HCT116 (cell line): ENCODE measurements at regions not wholly inside any gene's neighbourhood (a gene's known extent, or its start where the extent isn't known, plus 50 kb on each side); places are given as distances from the start of the nearest gene placed in this dataset.

Experiments used
- ATAC-seq: fragments of 200-7000 bp; cut with Tn5 transposase; 2 replicates; pipeline ENCODE4 v1.9.1; 2020; ENCODE audit warnings: mild to moderate bottlenecking, moderate library complexity
- BruUV-seq: library from RNA; stranded (reverse); fragments of 400-500 nt; replicated peaks from 2 replicates; lab custom pipeline; 2021; lab: Mats Ljungman, UMichigan
- CTCF ChIA-PET: fragments of 300-600 bp; sonication (Branson Sonifier 250); formaldehyde crosslinking; loops from one replicate; lab custom pipeline; 2021; ENCODE audit warnings: antibody characterized with exemption; lab: Charles Lee
- POLR2A ChIA-PET: fragments of 300-600, 350-600 bp; sonication (Branson Sonifier 250); formaldehyde crosslinking; loops from one replicate; lab custom pipeline; 2021; ENCODE audit warnings: antibody characterized with exemption; lab: Charles Lee
- RAD21 ChIA-PET, 2 experiments: fragments of 300-600 bp; sonication (Branson Sonifier 250); formaldehyde crosslinking; loops; one replicate each; lab custom pipeline; 2023; ENCODE audit warnings: low total read pairs in 2 of 2; ENCODE audit not compliant: uncharacterized antibody in 2 of 2, unreplicated experiment in 2 of 2, low non-redundant PET in 1 of 2; lab: Charles Lee
- DNase-seq: peaks from one replicate; pipeline ENCODE4 v3.0.0-alpha.2; 2010; ENCODE audit warnings: low read depth, low spot score
- H2AFZ ChIP-seq: fragments of 200-600 bp; shearing (Covaris generic), sonication (generic); 2 replicates; pipeline ENCODE4 v1.6.1; 2017; ENCODE audit warnings: low read depth, mixed run types, mixed read lengths, antibody characterized with exemption, low read length; ENCODE audit not compliant: poor library complexity, severe bottlenecking
- H3K27ac ChIP-seq: 2 replicates; pipeline ENCODE4 v1.5.1; 2012; ENCODE audit warnings: low read depth, low read length
- H3K27me3 ChIP-seq: fragments of 200-600 bp; sonication (generic); 2 replicates; pipeline ENCODE4 v1.6.1; 2016; ENCODE audit warnings: mixed run types, low read length, mixed read lengths; ENCODE audit not compliant: insufficient read depth
- H3K36me3 ChIP-seq, 2 experiments: fragments of 200-500 bp in 1 of 2; fragments of 200-600 bp in 1 of 2; sonication (Bioruptor generic) in 1 of 2; sonication (generic) in 1 of 2; 2 replicates each; pipeline versions ENCODE4 v1.5.1 to v1.6.1; 2014 to 2016; ENCODE audit warnings: low read length in 2 of 2, inconsistent platforms in 1 of 2, mixed read lengths in 1 of 2, mixed run types in 1 of 2; ENCODE audit not compliant: insufficient read depth in 2 of 2, control insufficient read depth in 1 of 2
- H3K4me1 ChIP-seq, 2 experiments: fragments of 200-600 bp in 1 of 2; sonication (generic) in 1 of 2; 2 replicates each; pipeline versions ENCODE4 v1.5.1 to v1.6.1; 2012 to 2017; ENCODE audit warnings: low read length in 2 of 2, inconsistent platforms in 1 of 2, mild to moderate bottlenecking in 1 of 2, mixed read lengths in 1 of 2, mixed run types in 1 of 2, moderate library complexity in 1 of 2; ENCODE audit not compliant: insufficient read depth in 2 of 2, control insufficient read depth in 1 of 2
- H3K4me2 ChIP-seq: fragments of 200-600 bp; sonication (generic); 2 replicates; pipeline ENCODE4 v1.6.1; 2017; ENCODE audit warnings: mixed run types, low read length, mixed read lengths
- H3K4me3 ChIP-seq, 2 experiments: fragments of 200-600 bp in 1 of 2; sonication (generic) in 1 of 2; replicated peaks in 1 of 2; 2 replicates each; pipeline ENCODE4 v1.5.1; 2011 to 2016; ENCODE audit warnings: low read length in 2 of 2, control low read depth in 1 of 2, low read depth in 1 of 2, mild to moderate bottlenecking in 1 of 2, mixed read lengths in 1 of 2, mixed run types in 1 of 2
- H3K79me2 ChIP-seq: fragments of 200-600 bp; sonication (generic); 2 replicates; pipeline ENCODE4 v1.6.1; 2017; ENCODE audit warnings: mild to moderate bottlenecking, mixed run types, low read length, moderate library complexity, mixed read lengths; ENCODE audit not compliant: insufficient read depth
- H3K9ac ChIP-seq: fragments of 200-600 bp; sonication (generic); 2 replicates; pipeline ENCODE4 v1.6.1; 2016; ENCODE audit warnings: low read length, mixed read lengths
- H3K9me2 ChIP-seq: fragments of 200-600 bp; sonication (generic), shearing (Covaris generic); 2 replicates; pipeline ENCODE4 v1.6.1; 2017; ENCODE audit warnings: mixed run types, mild to moderate bottlenecking, moderate library complexity; ENCODE audit not compliant: insufficient read depth
- H3K9me3 ChIP-seq, 2 experiments: fragments of 200-500 bp in 1 of 2; fragments of 200-600 bp in 1 of 2; sonication (Bioruptor generic) in 1 of 2; sonication (generic) in 1 of 2; 2 replicates each; pipeline ENCODE4 v1.6.1; 2014 to 2017; ENCODE audit warnings: low read length in 2 of 2, mixed read lengths in 2 of 2, inconsistent platforms in 1 of 2, low read depth in 1 of 2, mild to moderate bottlenecking in 1 of 2, mixed run types in 1 of 2, moderate library complexity in 1 of 2; ENCODE audit not compliant: control insufficient read depth in 1 of 2, insufficient read depth in 1 of 2
- H4K20me1 ChIP-seq: fragments of 200-600 bp; sonication (generic), shearing (Covaris generic); 2 replicates; pipeline ENCODE4 v1.6.1; 2017; ENCODE audit warnings: mixed run types, mild to moderate bottlenecking, moderate library complexity; ENCODE audit not compliant: insufficient read depth
- ATF3 ChIP-seq: IDR thresholded peaks from 2 replicates; pipeline ENCODE4 v1.6.1; 2012
- EGR1 ChIP-seq: IDR thresholded peaks from 2 replicates; pipeline ENCODE4 v1.6.1; 2012; ENCODE audit warnings: low read depth
- EZH2phosphoT487 ChIP-seq: fragments of 200-600 bp; IDR thresholded peaks from 2 replicates; pipeline ENCODE4 v1.6.1; 2018; ENCODE audit warnings: antibody characterized with exemption, borderline replicate concordance
- FOSL1 ChIP-seq: IDR thresholded peaks from 2 replicates; pipeline ENCODE4 v1.6.1; 2012; ENCODE audit warnings: low read depth
- MAX ChIP-seq: IDR thresholded peaks from 2 replicates; pipeline ENCODE4 v1.6.1; 2012
- RAD21 ChIP-seq: IDR thresholded peaks from 2 replicates; pipeline ENCODE4 v1.6.1; 2012; ENCODE audit warnings: low read depth, mild to moderate bottlenecking
- SIN3A ChIP-seq: IDR thresholded peaks from 2 replicates; pipeline ENCODE4 v1.6.1; 2012; ENCODE audit warnings: low read depth
- YY1 ChIP-seq: IDR thresholded peaks from 2 replicates; pipeline ENCODE4 v1.6.1; 2011; ENCODE audit warnings: low read length, low read depth, moderate library complexity, mild to moderate bottlenecking; ENCODE audit not compliant: insufficient replicate concordance; ENCODE audit errors: extremely low read depth
- intact Hi-C: fragments of 100-400 bp; cut with micrococcal nuclease; formaldehyde crosslinking; loops from 2 replicates; pipeline ENCODE4 v1.10.0; 2022
- TF ChIP-seq, protein P1 (sequence below): IDR thresholded peaks from 2 replicates; pipeline ENCODE4 v1.6.1; 2011; ENCODE audit warnings: mild to moderate bottlenecking, low read length, moderate library complexity; ENCODE audit not compliant: insufficient replicate concordance; ENCODE audit errors: extremely low read depth

GRCh38 chr3:144760831-144761230 is 789.2 kb downstream of the DIPK2A start:
- ChIA-PET POLR2A (no interaction called here), RAD21 (no interaction called here), CTCF (no interaction called here)
- Histone ChIP-seq H3K4me1 (no peaks in the 10 kb centered on the region), H3K9me3 (no peaks in the 10 kb centered on the region), H3K27ac (no peak overlapping the region), H3K4me3 (no peak overlapping the region), H4K20me1 (no peaks in the 10 kb centered on the region), H3K4me2 (no peak overlapping the region), H2AFZ (peak overlapping the region; percentile 22), H3K9me2 (no peaks in the 10 kb centered on the region), H3K79me2 (no peaks in the 10 kb centered on the region), H3K36me3 (no peaks in the 10 kb centered on the region), H3K27me3 (no peaks in the 10 kb centered on the region), H3K9ac (no peak overlapping the region)
- DNase-seq: no peak
- intact Hi-C loops: no loop called here
- no TSS peak for BruUV-seq
- no peak for ATAC-seq
- TF ChIP-seq FOSL1 (no peak), RAD21 (no peak)

DNA sequence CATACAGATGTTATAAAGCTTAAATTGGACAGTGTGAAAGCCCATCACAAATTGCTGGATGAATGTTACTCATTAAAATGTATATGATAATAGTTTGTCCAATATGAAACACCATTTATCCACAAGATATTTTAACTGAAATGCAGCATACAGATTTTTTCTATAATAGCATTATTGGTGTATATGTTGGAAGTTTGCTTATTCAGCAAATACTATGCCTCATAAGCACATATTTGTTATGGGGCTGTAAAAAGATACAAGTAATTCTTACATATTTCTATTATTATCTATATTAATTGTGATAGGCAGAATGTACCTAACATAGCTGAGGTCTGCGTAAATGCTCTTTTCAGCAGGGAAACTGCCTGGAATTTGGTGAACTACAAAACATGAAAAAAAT is 790.5 kb downstream of the DIPK2A start:
- Histone ChIP-seq H3K9me3 (no peaks in the 10 kb centered on the region), H3K79me2 (no peaks in the 10 kb centered on the region), H2AFZ (no peak overlapping the region), H3K4me3 (no peak overlapping the region), H4K20me1 (no peaks in the 10 kb centered on the region), H3K27ac (no peak overlapping the region), H3K4me1 (no peaks in the 10 kb centered on the region), H3K9ac (no peak overlapping the region), H3K9me2 (no peaks in the 10 kb centered on the region), H3K36me3 (no peaks in the 10 kb centered on the region), H3K27me3 (no peaks in the 10 kb centered on the region), H3K4me2 (no peak overlapping the region)
- ATAC-seq (no peak), DNase-seq (no peak)
- ChIA-PET POLR2A (no interaction called here), RAD21 (no interaction called here), CTCF (no interaction called here)
- intact Hi-C loops: no loop called here
- no peak for TF ChIP-seq FOSL1
- TF ChIP-seq EZH2phosphoT487: no peak
- no peak for TF ChIP-seq SIN3A
- no peak for TF ChIP-seq ATF3
- TF ChIP-seq EGR1: no peak
- no peak for TF ChIP-seq MAX
- TF ChIP-seq YY1: no peak
- TF ChIP-seq, protein P1, sequence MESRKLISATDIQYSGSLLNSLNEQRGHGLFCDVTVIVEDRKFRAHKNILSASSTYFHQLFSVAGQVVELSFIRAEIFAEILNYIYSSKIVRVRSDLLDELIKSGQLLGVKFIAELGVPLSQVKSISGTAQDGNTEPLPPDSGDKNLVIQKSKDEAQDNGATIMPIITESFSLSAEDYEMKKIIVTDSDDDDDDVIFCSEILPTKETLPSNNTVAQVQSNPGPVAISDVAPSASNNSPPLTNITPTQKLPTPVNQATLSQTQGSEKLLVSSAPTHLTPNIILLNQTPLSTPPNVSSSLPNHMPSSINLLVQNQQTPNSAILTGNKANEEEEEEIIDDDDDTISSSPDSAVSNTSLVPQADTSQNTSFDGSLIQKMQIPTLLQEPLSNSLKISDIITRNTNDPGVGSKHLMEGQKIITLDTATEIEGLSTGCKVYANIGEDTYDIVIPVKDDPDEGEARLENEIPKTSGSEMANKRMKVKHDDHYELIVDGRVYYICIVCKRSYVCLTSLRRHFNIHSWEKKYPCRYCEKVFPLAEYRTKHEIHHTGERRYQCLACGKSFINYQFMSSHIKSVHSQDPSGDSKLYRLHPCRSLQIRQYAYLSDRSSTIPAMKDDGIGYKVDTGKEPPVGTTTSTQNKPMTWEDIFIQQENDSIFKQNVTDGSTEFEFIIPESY: no peak
- no TSS peak for BruUV-seq
